Right lobe of liver (tissue), 6 donors: ENCODE measurements at regions not wholly inside any gene's neighbourhood (a gene's known extent, or its start where the extent isn't known, plus 50 kb on each side); places are given as distances from the start of the nearest gene placed in this dataset.
A peak's percentile ranks its signal among the peaks of the same experiment; 100 is the strongest.

Experiments
- ATAC-seq, 4 donors: fragments of 200-7000 bp; cut with Tn5 transposase; one replicate each; pipeline ENCODE4 v1.9.1; 2020; ENCODE audit warnings: mild to moderate bottlenecking in 4 of 4, moderate library complexity in 4 of 4
- DNase-seq, 3 donors: peaks; one replicate each; pipeline ENCODE4 v3.0.0-alpha.2; 2020
- H3K27ac ChIP-seq, 3 donors: fragments of 200-600 bp; one replicate each; pipeline ENCODE4 v1.8.0; 2022
- H3K27me3 ChIP-seq, 2 donors: fragments of 200-600 bp; one replicate each; pipeline ENCODE4 v1.8.0; 2022
- H3K36me3 ChIP-seq, 4 donors: fragments of 200-600 bp; sonication (generic) in 1 of 4; one replicate each; pipeline versions ENCODE4 v1.5.1 to v1.8.0; 2017 to 2022; ENCODE audit warnings: control low read depth in 1 of 4
- H3K4me1 ChIP-seq, 4 donors: fragments of 200-600 bp; sonication (generic) in 1 of 4; one replicate each; pipeline versions ENCODE4 v1.5.1 to v1.8.0; 2017 to 2022; ENCODE audit warnings: control low read depth in 1 of 4
- H3K4me3 ChIP-seq, 3 donors: fragments of 200-600 bp; one replicate each; pipeline ENCODE4 v1.8.0; 2022
- H3K9me3 ChIP-seq, 4 donors: fragments of 200-600 bp; sonication (generic) in 1 of 4; one replicate each; pipeline versions ENCODE4 v1.5.1 to v1.8.0; 2017 to 2022; ENCODE audit warnings: control low read depth in 1 of 4
- POLR2A ChIP-seq: fragments of 450-650 bp; IDR thresholded peaks from one replicate; pipeline ENCODE4 v1.6.1; 2017; ENCODE audit warnings: antibody characterized with exemption, mild to moderate bottlenecking
- WGBS: methylation state at CpG from one replicate; pipeline ENCODE4 v1.1.6; 2018; ENCODE audit warnings: low coverage, low lambda C conversion rate; ENCODE audit not compliant: insufficient coverage; ENCODE audit errors: missing lambda C conversion rate; 5-methylcytosine and 5-hydroxymethylcytosine counted together
- intact Hi-C, 2 donors: fragments of 100-400 bp; cut with DNase I; formaldehyde crosslinking; loops; one replicate each; pipeline versions ENCODE4 v1.11.2 to v1.14.1; 2022
- TF ChIP-seq, protein P1 (sequence below), 4 donors: fragments of 200-600 bp in 3 of 4; fragments of 450-650 bp in 1 of 4; IDR thresholded peaks; one replicate each; pipeline versions ENCODE4 v1.5.1 to v1.8.0; 2016 to 2022; ENCODE audit warnings: antibody characterized with exemption in 4 of 4, mild to moderate bottlenecking in 2 of 4
- donor health status: DM: no; HTN: yes; CAD: no.
- donor health status: DM: no; HTN: no; CAD: no.
- donor health status: DM: no; HTN: no; CAD: no.
- donor health status: DM: no; HTN: yes; CAD: no.
- donor health status: DM: no; HTN: yes; CAD: no.

DNA sequence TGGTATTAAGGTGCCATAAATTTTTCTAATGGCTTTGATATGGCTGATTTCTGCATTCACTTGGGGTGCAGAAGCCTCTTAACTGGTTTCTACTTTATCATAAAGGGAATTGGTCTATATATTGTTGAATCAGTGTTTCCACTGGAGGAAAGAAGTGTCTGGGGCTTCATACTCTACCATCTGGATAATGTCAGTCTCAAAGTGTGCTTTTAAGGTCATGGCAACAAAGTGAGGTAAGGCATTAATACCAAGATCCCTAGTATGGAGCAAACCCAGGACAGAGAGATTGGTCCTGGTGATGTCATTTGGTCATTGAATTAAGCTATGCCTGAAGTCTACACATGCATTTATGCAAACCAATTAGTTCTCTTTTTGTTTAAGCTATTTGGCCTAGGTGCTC is 309.9 kb downstream of the DUSP10 start:
- intact Hi-C loops, result loop anchor here in 1 of 2 donors (10.0 kb wide), 1 partner anchor 167 kb away; no protein-coding TSS in a partner anchor
- Histone ChIP-seq H3K9me3 (no peaks in the 10 kb centered on the region), H3K27me3 (no peaks in the 10 kb centered on the region), H3K4me3 (no peak overlapping the region), H3K36me3 (no peaks in the 10 kb centered on the region), H3K4me1 (no peaks in the 10 kb centered on the region), H3K27ac (no peak overlapping the region)
- ATAC-seq, result no peak
- no peak for DNase-seq
- TF ChIP-seq, protein P1, sequence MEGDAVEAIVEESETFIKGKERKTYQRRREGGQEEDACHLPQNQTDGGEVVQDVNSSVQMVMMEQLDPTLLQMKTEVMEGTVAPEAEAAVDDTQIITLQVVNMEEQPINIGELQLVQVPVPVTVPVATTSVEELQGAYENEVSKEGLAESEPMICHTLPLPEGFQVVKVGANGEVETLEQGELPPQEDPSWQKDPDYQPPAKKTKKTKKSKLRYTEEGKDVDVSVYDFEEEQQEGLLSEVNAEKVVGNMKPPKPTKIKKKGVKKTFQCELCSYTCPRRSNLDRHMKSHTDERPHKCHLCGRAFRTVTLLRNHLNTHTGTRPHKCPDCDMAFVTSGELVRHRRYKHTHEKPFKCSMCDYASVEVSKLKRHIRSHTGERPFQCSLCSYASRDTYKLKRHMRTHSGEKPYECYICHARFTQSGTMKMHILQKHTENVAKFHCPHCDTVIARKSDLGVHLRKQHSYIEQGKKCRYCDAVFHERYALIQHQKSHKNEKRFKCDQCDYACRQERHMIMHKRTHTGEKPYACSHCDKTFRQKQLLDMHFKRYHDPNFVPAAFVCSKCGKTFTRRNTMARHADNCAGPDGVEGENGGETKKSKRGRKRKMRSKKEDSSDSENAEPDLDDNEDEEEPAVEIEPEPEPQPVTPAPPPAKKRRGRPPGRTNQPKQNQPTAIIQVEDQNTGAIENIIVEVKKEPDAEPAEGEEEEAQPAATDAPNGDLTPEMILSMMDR (IDR thresholded peaks at IDR 0.05), result no peak
- no peak for TF ChIP-seq POLR2A

DNA sequence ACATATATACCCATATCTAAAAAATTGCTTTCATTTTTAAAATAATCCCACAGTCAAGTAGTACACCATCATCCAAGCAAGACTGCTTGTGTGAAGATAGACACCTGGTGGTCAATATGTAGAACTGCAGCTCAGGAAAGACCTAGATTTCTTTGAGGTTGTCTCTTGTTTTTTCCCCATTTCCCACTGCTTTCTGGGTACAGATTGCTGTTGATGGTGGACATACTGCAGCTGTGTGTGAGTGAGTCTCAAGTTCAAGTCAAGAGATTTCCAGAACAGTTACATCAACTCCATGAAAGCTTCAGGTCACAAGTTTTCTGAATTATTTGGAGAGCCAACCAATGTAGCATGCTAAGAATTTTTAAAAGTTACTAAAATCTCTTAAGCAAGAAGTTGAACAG is 306.4 kb downstream of the DUSP10 start:
- Histone ChIP-seq H3K9me3 (no peaks in the 10 kb centered on the region), H3K4me1 (no peaks in the 10 kb centered on the region), H3K36me3 (no peaks in the 10 kb centered on the region), H3K4me3 (no peak overlapping the region), H3K27me3 (no peaks in the 10 kb centered on the region), H3K27ac (no peak overlapping the region)
- intact Hi-C loops, result loop anchor here in 1 of 2 donors (10.0 kb wide), 1 partner anchor 171 kb away; no protein-coding TSS in a partner anchor
- no peak for DNase-seq
- TF ChIP-seq, protein P1 (IDR thresholded peaks at IDR 0.05), result peak; percentile 90 to 95 (median 94)
- TF ChIP-seq POLR2A, result no peak
- peak; percentile 71 to 89 (median 88) for ATAC-seq

DNA sequence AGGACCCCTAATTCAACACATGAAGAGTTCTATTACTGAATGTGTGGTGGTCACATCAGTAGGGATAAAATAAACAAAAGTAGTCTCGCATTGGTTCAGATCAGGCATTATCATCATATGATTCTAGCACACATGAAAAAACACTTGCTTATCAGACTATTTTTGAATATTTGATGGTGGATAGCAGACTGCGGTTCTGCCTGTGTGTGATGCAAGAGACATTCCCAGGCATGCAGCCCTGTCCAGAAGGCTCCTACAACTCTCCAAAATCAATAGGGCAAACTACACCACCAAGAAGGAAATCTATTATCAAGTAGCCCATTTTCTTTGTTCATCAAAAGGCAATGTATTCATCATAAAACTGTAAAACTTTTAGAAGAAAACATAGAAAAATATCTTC is 304.7 kb downstream of the DUSP10 start:
- WGBS, result 42% methylated on average over 2 of the region's 2 CpGs
- no peaks in the 10 kb centered on the region for H3K36me3 ChIP-seq
- DNase-seq (no peak), ATAC-seq (no peak)
- intact Hi-C loops, result loop anchor here in 1 of 2 donors (10.0 kb wide), 1 partner anchor 172 kb away; no protein-coding TSS in a partner anchor
- no peaks in the 10 kb centered on the region for H3K27me3 ChIP-seq
- TF ChIP-seq POLR2A, result no peak
- TF ChIP-seq, protein P1 (IDR thresholded peaks at IDR 0.05), result no peak
- no peak overlapping the region for H3K27ac ChIP-seq
- H3K4me1 ChIP-seq, result no peaks in the 10 kb centered on the region
- H3K9me3 ChIP-seq, result no peaks in the 10 kb centered on the region
- no peak overlapping the region for H3K4me3 ChIP-seq

DNA sequence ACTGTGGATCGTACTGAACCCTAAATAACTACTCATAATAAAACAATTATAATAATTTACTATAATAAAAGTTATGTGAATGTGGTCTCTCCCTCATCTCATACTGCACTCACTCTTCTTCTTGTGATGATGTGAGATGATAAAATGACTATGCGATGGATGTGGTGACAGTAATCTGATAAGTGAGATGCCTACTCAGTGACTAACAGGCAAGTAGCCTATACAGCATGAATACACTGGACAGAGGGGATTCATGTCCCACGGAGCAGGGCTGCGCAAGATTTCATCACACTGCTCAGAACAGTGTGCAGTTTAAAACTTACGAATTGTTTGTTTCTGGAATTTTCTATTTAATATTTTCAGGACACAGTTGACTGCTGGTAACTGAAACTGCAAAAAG is 304.0 kb downstream of the DUSP10 start:
- no peak for DNase-seq
- Histone ChIP-seq H3K9me3 (no peaks in the 10 kb centered on the region), H3K4me1 (no peaks in the 10 kb centered on the region), H3K27me3 (no peaks in the 10 kb centered on the region), H3K27ac (no peak overlapping the region), H3K4me3 (no peak overlapping the region), H3K36me3 (no peaks in the 10 kb centered on the region)
- intact Hi-C loops, result loop anchor here in 1 of 2 donors (10.0 kb wide), 1 partner anchor 173 kb away; no protein-coding TSS in a partner anchor
- 80% methylated on average over 5 of the region's 5 CpGs for WGBS
- ATAC-seq, result no peak
- TF ChIP-seq, protein P1 (IDR thresholded peaks at IDR 0.05), result no peak
- no peak for TF ChIP-seq POLR2A
